ENCODE measurements at regions not wholly inside any gene's neighbourhood (a gene's known extent, or its start where the extent isn't known, plus 50 kb on each side); places are given as distances from the start of the nearest gene placed in this dataset.

- TF ChIP-seq CTCF (conservative IDR thresholded peaks at IDR 0.05; ENCODE audit: low read depth, low read length) (no peak), POLR2A (IDR thresholded peaks at IDR 0.05; ENCODE audit: low read depth, low read length) (no peak), CEBPB (IDR thresholded peaks at IDR 0.05; ENCODE audit: low read depth, low read length) (peak; percentile 52), MAZ (IDR thresholded peaks at IDR 0.05; ENCODE audit: borderline replicate concordance, low read depth, low read length) (no peak), RAD21 (IDR thresholded peaks at IDR 0.05; ENCODE audit: low read length) (no peak), MXI1 (IDR thresholded peaks at IDR 0.05; ENCODE audit: borderline replicate concordance, low read depth, low read length) (no peak), USF2 (IDR thresholded peaks at IDR 0.05; ENCODE audit: low read depth, low read length) (no peak), BHLHE40 (IDR thresholded peaks at IDR 0.05; ENCODE audit: low read depth, low read length) (no peak), RFX5 (IDR thresholded peaks at IDR 0.05; ENCODE audit: low read depth, low read length) (no peak), FOS (IDR thresholded peaks at IDR 0.05; ENCODE audit: low read depth, low read length) (no peak), ELK1 (IDR thresholded peaks at IDR 0.05; ENCODE audit: borderline replicate concordance, low read depth, low read length) (no peak)
Measured at GRCh38 chr1:190940951-190941350, 463.3 kb upstream of the BRINP3 start.

Data from IMR-90 (cell line).